ENCODE measurements at regions not wholly inside any gene's neighbourhood (a gene's known extent, or its start where the extent isn't known, plus 50 kb on each side); places are given as distances from the start of the nearest gene placed in this dataset.
"Not testable (repeated sequence)": the region's sequence is repeated elsewhere in the genome, so short reads cannot be mapped to it uniquely, and the experiment has no call there.

GRCh38 chr3:11739706-11740105 lies 96.0 kb upstream of the VGLL4 start:
- no peak for DNase-seq

- DNase-seq = no peak
These were observed 95.4 kb upstream of the VGLL4 start for GRCh38 chr3:11739123-11739522.

GRCh38 chr3:11737742-11738141 lies 94.0 kb upstream of the VGLL4 start:
- DNase-seq = no peak

GRCh38 chr3:11736136-11736833 lies 92.6 kb upstream of the VGLL4 start:
- no peak for DNase-seq

- DNase-seq = no peak
These were observed 91.9 kb upstream of the VGLL4 start for GRCh38 chr3:11735638-11736037.

GRCh38 chr3:11735111-11735510 lies 91.4 kb upstream of the VGLL4 start:
- not testable (repeated sequence) for DNase-seq

- no peak for DNase-seq
These were observed 90.2 kb upstream of the VGLL4 start for GRCh38 chr3:11733914-11734313.

GRCh38 chr3:11727207-11727606 lies 83.5 kb upstream of the VGLL4 start:
- DNase-seq = no peak

GRCh38 chr3:11726146-11726545 lies 82.4 kb upstream of the VGLL4 start:
- no peak for DNase-seq

- not testable (repeated sequence) for DNase-seq
These were observed 81.6 kb upstream of the VGLL4 start for GRCh38 chr3:11725340-11725641.

GRCh38 chr3:11724615-11725339 lies 81.1 kb upstream of the VGLL4 start:
- DNase-seq = no peak

- no peak for DNase-seq
These were observed 77.8 kb upstream of the VGLL4 start for GRCh38 chr3:11721479-11721878.

- DNase-seq = no peak
These were observed 77.2 kb upstream of the VGLL4 start for GRCh38 chr3:11720917-11721411.

- peak; percentile 16 for DNase-seq
These were observed 76.7 kb upstream of the VGLL4 start for GRCh38 chr3:11720304-11720898.

GRCh38 chr3:11719406-11720303 lies 75.9 kb upstream of the VGLL4 start:
- DNase-seq = peak; percentile 70

- DNase-seq = no peak
These were observed 75.1 kb upstream of the VGLL4 start for GRCh38 chr3:11718637-11719405.

GRCh38 chr3:11717768-11718636 lies 74.3 kb upstream of the VGLL4 start:
- DNase-seq = no peak

- DNase-seq = no peak
These were observed 73.6 kb upstream of the VGLL4 start for GRCh38 chr3:11717301-11717700.

GRCh38 chr3:11716573-11717290 lies 73.0 kb upstream of the VGLL4 start:
- DNase-seq = no peak

- DNase-seq = no peak
These were observed 69.5 kb upstream of the VGLL4 start for GRCh38 chr3:11713171-11713570.

- no peak for DNase-seq
These were observed 68.9 kb upstream of the VGLL4 start for GRCh38 chr3:11712646-11713045.
